Fibroblast of pulmonary artery (primary cell): ENCODE measurements at regions not wholly inside any gene's neighbourhood (a gene's known extent, or its start where the extent isn't known, plus 50 kb on each side); places are given as distances from the start of the nearest gene placed in this dataset.

Experiments
- DNase-seq: peaks from one replicate; pipeline ENCODE4 v3.0.0-alpha.2; 2010; ENCODE audit warnings: low read depth
- H3K4me3 ChIP-seq: replicated peaks from 2 replicates; pipeline ENCODE4 v1.5.1; 2011; ENCODE audit warnings: low read depth, mild to moderate bottlenecking, control low read depth, low read length, moderate library complexity
- CTCF ChIP-seq: IDR thresholded peaks from 2 replicates; pipeline ENCODE4 v1.5.1; 2011; ENCODE audit warnings: mild to moderate bottlenecking, control low read depth, low read length, inconsistent platforms; ENCODE audit errors: missing control alignments

GRCh38 chr4:72969976-72970375 is 99.5 kb downstream of the COX18 start:
- H3K4me3 ChIP-seq, result no peak overlapping the region
- no peak for TF ChIP-seq CTCF
- peak; percentile 68 for DNase-seq

- no peak for DNase-seq
- no peak overlapping the region for H3K4me3 ChIP-seq
- no peak for TF ChIP-seq CTCF
Measured at GRCh38 chr4:72966652-72967051, 102.9 kb downstream of the COX18 start.

- TF ChIP-seq CTCF, result no peak
- DNase-seq, result no peak
- no peak overlapping the region for H3K4me3 ChIP-seq
Measured at GRCh38 chr4:72959411-72959810, 110.1 kb downstream of the COX18 start.

GRCh38 chr4:72954811-72955210 is 114.7 kb downstream of the COX18 start:
- DNase-seq, result peak; percentile 29

GRCh38 chr4:72953571-72953970 is 115.9 kb downstream of the COX18 start:
- no peak for TF ChIP-seq CTCF
- DNase-seq, result no peak
- no peak overlapping the region for H3K4me3 ChIP-seq

More at GRCh38 chr4:72954811-72955210, 114.7 kb downstream of the COX18 start:
- H3K4me3 ChIP-seq, result no peak overlapping the region
- no peak for TF ChIP-seq CTCF

- DNase-seq, result no peak
- no peak for TF ChIP-seq CTCF
- no peak overlapping the region for H3K4me3 ChIP-seq
Measured at GRCh38 chr4:72951628-72952027, 117.9 kb downstream of the COX18 start.

- H3K4me3 ChIP-seq, result no peak overlapping the region
- DNase-seq, result peak; percentile 18
- peak; percentile 48 for TF ChIP-seq CTCF
Measured at GRCh38 chr4:72951147-72951546, 118.4 kb downstream of the COX18 start.
